ENCODE measurements at regions not wholly inside any gene's neighbourhood (a gene's known extent, or its start where the extent isn't known, plus 50 kb on each side); places are given as distances from the start of the nearest gene placed in this dataset.

- TF ChIP-seq POLR2A (IDR thresholded peaks at IDR 0.05; ENCODE audit: low read depth, low read length) (no peak), POLR2AphosphoS5 (IDR thresholded peaks at IDR 0.05; ENCODE audit: low read depth, low read length) (no peak)
Observed at GRCh38 chr5:90265545-90265857, 144.1 kb downstream of the CETN3 start.

All from GM12892 (cell line).